Bone marrow (tissue), 2 donors: ENCODE measurements at regions not wholly inside any gene's neighbourhood (a gene's known extent, or its start where the extent isn't known, plus 50 kb on each side); places are given as distances from the start of the nearest gene placed in this dataset.

Experiments used
- DNase-seq, 2 donors: peaks; one replicate each; lab custom pipeline; 2025; lab: John Stamatoyannopoulos, UW

DNA sequence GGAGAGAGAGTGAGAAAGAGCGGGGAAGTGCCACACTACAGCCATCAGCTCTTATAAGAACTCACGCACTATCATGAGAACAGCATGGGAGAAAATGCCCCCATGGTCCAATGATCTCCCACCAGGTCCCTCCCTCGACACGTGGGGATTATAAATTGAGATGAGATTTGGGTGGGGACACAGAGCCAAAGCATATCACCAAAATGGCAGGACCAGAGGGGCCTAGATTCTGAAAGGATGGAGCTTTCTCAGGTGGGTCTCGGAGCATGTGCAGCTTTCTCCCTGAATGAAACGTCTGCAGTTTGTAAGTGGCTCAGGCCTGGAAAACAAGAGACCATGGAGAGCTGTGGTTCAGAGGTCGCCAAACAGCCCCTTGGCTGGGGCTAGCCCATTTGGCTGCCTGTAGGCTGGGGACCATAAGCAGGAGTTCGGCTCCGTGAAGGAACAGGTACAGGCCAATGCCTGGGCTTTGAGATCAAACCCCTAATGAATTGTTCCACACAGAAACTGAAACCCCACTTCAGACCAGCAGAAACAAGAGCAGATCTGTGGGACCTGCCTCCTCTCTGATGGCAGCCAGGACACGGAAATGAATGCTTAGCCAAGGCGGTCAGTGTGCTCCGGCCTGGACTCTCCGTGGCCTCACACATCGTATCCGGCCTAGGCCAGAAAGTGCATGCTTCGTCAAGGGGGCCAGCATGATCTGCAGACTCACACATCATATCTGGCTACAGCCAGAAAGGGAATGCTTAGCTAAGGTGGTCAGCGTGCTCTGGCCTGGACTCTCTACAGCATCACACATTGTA is 111.2 kb upstream of the TMEM18 start:
- no peak for DNase-seq

DNA sequence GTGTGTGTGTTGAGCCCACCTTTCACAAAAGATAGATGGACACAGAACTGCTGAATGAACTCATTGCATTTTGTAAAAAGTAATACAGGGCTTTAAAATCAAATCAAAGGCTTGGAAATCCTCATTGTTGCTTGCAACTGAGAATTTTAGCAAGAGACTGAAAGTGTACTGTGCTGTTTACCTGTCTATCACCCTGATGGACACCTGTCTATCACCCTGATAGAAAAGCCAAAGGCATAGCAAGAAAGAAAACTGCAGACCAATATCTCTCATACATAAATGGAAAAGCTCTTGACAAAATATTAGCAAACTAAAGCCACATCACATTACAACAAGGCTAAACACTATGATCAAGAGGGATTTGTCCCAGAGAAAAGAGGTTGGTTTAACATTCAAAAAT is 107.5 kb upstream of the TMEM18 start:
- DNase-seq, result no peak

DNA sequence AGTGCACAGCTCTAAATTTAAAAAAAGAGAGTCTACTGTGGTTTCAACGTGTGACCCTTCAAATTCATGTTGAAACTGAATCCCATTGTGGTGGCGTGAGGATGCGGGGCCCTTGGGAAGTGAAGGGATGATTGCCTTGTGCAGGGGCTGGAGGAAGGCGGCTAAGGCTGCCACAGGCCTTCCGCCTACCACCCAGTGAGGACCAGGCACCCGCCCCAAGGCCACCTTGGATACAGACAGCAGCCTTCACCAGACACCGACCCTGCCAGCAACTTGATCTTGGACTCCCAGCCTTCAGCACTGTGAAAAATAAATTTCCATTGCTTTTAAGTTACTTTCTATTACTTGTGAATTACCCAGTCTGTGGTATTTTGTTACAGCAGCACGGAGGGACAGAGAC is 103.4 kb upstream of the TMEM18 start:
- no peak for DNase-seq

DNA sequence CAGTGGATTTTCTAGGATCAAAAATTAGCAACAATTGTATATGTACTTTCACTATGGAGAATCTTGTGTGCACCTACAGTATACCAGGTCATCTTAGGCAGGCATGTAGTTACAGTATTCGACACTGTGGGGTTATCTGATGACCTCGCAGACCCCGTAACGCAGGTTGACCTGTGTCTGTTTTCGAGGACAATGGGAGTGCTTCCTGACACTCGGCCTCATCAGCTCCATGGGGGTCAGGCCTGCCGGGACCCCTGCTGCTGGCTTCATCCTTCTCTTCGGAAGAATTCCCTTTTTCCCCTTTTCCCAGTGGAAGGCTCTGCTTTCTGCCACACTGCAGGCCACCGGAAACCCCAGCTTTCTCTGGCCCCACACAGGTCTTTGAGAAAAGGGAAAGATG is 102.8 kb upstream of the TMEM18 start:
- DNase-seq, result no peak

DNA sequence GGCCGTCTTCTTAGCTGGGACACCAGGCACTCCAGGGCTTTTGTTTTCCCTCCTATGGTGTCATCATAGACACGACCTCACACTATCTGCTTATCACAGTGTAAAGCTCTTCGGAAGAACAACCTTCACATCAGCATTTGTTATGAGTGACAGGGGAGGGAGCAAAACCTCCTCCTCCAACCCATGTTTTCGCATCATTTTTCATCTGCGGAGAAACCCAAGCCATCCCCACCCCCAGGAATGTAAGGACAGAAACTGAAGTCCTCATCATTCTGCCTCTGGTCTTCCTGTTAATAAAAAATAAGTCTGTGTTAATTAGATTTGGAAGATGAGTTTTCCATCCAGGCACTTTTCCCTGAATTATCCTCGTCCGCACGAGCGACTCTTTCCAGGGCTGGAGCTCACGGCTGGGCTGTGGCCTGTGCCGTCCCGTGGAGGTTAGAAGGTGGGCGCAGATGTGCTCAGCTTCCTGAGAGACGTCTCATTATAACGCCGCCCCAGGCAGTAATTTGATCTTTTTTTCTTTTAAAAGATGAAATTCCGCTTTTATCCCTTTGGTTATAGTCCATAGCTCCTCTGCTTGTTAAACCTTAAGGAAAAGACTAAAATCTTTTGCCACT is 101.6 kb upstream of the TMEM18 start:
- DNase-seq, result no peak

DNA sequence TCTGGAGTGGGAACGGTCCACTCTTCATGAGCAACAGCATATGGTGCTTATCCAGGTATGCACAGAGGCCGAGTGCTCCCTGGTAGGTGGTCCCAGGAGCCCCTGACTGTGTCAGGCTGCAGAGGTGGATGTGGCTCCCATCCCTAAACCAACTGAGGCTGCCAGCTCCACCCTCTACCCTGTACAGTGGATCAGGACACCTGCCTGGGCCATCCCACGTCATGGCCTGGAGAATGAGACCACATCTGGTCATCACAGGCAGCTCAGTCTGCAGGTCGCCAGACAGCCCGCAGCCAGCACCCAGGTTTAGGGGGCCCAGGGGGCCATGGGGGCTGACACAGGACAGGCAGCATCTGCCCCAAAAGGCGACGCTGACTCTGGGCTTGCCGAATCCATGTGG is 100.3 kb upstream of the TMEM18 start:
- no peak for DNase-seq

DNA sequence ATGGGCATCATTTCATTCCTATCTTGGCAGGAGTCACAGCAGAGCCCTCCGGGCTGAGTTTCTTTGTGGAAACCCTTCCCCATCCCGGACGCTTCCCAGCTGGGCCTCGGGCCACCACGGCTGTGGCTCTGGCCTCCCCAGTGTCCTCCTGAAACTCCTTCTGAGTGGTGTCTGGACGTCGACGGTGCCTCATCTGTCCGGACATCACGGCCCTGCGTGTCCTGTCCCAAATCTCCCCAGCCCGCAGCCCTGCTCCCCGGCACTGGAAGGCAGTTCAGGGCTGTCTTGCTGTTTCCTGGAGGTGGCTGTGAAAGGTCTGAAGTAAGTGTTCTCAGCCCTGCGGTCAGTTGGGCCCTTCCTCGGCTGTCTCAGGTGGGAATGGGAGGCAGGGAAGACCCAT is 99.8 kb upstream of the TMEM18 start:
- DNase-seq, result no peak

DNA sequence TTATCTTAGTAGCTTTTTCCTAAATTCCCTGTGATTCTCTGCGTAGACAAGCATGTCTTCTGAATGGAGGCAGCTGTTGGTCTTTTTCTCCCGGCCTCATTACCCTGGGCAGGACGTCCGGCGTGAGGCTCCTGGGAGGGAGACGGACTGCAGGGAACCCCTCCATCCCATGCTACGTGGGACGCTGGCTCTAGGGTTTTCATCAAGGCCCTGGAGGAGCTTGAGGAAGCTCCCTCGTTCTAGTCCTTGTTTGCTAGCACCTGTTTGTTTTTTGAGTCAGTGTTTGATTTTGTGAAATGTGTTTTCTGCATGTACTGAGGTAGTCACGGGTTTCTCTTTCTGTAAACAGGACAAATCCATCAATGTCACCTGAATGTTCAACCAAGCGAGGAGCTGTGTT is 99.3 kb upstream of the TMEM18 start:
- DNase-seq, result no peak

DNA sequence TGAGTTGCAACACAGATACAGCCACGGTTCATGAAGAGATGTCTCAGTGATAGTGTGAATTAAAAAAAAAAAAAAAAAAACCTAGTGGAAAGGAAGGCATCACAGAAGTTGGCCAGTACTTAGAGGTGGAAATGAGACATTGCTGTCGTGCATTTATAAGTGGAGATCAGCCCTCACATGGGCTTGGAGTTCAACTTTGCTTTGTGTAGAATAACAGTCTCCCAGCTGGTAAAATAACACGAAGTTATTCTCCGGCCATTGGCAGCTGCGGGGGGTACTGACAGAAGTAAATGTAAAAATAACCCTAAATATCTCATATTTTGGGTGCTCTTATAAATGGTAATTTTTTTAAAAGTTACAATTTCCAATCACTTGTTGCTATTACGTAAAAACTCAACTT is 98.8 kb upstream of the TMEM18 start:
- DNase-seq, result no peak

DNA sequence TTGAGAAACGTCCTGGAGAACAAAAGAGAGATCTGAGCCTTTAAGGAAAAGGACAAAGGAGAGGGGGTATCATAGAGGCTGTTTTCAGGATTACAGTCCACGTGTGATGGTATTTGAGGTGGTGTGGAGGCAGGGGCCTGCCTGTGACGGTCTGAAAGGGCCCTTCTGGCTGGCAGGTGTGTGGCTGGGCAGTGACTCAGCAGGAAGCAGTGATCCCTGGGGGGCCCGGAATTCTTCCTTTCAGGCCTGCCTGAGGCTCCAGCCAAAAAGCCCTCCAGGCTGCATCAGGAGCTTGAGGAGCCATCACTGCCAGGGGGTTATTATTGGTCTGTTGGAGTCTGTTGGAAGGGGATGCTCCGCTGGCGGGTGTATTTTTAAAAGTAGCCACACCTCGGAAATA is 97.2 kb upstream of the TMEM18 start:
- no peak for DNase-seq

DNA sequence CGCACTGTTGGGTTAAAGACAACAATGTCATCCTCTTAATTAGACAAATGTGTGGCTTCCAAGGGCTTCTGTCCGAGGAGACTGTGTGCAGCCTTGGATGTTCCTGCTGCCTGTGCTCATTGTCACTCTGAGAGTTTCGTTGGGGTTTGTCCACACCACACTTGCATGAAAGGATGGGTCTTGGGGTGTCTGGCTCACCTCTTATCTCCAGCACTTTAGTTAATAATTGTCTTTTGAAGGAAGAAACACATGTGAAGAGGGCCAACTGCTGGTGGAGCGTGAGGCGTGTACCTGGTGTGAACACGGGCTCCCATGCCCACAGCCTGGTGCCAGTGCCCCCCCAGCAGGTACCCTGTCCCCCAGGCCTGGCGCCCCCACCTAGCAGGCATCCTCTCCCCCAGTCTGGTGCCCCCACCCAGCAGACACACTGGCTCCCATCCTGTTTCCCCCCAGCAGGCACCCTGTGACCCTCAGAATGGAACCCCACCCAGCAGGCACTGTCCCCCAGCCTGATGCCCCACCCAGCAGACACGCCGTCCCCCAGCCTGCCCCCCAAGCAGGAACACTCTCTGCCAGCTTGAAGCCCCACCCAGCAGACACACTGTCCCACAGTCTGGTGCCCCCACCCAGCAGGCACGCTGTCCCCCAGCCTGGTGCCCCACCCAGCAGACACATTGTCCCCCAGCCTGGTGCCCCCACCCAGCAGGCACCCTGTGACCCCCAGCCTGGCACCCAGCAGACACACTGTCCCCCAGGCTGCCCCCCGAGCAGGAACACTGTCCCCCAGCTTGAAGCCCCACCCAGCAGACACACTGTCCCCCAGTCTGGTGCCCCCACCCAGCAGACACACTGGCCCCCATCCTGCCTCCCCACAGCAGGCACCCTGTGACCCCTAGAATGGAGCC is 96.3 kb upstream of the TMEM18 start:
- no peak for DNase-seq

DNA sequence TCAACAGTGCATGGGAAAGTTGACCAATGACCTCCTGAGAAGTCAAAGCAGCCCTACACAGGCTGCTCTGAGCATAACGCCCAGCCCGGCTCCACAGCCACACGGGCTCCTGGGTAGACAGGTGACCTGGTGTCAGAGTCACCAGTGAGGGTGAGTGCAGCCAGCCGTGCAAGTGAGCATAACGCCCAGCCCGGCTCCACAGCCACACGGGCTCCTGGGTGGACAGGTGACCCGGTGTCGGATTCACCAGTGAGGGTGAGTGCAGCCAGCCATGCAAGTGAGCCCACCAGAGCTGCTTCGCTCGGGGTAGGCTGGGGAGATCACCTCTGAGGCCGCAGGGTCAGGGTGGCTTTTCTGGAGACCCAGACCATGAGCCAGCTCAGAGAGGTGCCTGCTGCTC is 94.3 kb upstream of the TMEM18 start:
- no peak for DNase-seq

DNA sequence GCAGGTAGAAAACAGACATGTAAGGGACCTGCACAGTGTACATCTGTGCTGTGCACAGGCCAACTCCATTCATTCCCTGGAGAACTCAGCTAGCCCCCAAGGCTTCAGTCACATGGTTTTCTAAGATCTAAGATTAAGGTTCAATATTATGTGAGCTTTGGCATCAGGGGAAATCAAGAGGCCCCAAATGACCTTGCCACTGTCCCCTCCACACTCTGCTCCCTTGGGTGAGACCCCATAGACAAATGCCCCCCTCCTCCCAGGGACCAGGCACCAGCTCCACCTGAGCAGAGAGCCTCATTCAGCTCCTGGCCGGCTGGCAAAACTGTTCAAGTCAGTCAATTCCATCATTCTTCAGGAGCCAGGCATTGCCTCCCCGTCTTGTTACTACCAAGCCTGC is 93.6 kb upstream of the TMEM18 start:
- no peak for DNase-seq

DNA sequence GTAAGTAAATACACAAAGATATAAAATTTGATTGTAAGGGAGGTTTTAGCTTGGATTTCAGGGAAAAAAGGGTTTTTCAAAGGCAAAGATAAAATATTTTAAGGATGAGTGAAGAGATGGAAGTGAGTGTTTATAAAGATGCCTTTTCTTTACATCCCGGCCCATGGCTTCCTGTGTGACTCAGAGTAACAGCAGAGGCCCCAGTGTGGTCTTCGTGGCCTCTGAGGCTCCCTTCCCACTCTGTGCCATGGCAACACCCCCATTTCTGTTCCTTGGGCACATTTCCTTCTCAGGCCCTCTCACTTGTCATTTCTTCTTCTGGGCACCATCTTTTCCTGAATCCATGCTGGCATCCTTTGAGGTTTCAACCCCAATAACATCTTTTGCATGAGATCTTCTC is 92.6 kb upstream of the TMEM18 start:
- DNase-seq, result no peak

DNA sequence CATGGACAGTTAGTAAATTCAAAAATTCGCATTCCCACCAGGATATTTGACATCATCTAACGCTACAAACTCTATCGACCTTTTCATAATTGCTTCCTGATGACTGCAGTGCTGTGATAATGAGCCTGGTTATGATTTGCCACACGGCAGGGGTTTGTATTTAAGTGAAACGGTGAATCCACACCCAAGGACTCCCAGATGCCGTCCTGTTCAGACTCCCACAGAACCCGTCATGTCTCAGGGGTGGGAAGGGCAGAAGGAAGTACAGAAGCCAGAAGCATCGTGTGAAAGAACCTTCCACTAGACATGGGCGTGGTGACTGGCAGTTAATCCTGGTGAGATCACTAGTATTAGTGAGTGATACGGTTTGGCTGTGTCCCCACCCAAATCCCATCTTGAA is 91.2 kb upstream of the TMEM18 start:
- no peak for DNase-seq

DNA sequence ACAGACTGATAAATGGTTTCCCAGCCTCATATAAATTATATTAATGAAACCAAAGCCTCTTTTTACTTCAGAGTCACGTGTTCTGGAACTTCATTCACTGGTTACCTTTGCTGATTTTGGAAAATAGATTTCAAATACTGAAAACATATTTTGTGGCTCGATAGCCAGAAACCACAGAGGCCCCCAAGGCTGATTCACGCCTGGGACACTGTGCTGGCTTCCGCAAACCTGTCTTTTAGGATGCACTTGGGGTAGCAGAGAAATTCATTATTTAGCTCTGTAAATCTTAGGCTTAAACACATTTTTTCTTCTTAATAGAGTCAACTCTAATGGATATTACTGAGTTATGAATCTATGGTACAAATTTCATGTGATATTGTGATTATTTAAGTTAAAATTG is 90.7 kb upstream of the TMEM18 start:
- DNase-seq, result no peak

DNA sequence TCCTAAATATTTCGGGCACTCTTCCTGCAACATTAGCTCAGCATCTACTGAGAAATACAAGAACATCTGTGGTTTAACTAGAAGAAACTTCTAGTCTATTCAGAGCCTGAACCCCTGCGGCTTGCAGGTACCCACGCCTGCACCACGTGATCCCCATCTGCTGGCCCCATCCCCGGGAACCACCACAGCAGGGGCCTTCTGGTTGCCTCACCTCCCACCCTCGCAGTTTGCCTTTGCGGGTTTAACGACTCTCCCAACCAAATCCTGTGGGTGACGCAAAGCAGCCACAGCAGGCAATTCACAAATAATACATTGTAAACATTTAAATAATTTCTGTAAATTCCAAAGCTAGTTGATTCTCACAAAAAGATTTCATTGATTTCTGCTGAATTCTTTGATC is 90.2 kb upstream of the TMEM18 start:
- no peak for DNase-seq

DNA sequence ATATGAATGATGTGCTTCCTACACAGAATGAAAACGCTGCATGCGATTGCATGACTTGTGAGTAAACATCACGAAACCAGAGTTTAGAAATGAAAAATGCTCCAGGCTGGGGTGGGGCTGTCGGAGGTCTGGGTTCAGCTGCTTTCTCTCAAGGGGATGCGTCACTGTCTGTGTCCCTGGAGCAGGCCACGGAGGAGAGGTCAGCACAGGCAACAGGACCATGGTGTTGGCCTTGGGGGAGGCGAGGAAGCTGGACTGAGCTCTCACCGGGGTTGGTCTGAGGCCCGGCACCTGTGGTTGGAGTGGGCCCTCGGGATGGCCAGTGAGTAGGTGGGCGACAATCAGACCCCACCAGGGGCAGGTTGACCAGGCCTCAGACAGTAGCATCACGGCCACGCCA is 89.0 kb upstream of the TMEM18 start:
- DNase-seq, result no peak

DNA sequence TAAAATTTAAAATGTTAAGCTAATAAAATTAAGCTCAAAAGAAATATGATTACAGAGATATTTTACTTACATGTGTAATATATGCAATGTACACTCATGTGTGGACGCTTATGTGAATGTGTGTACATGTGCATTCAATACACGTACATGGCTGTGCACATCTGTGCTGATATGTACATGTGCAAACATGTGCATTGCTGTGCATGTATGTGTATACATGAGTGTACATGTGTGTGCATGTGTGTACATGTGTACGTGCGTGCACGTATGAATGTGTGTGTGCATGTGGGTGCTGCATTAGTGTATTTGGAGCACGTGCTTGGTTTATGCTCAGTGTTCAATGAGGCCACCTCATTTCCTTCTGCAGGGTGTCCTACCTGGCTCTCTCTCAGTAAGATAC is 88.2 kb upstream of the TMEM18 start:
- no peak for DNase-seq

DNA sequence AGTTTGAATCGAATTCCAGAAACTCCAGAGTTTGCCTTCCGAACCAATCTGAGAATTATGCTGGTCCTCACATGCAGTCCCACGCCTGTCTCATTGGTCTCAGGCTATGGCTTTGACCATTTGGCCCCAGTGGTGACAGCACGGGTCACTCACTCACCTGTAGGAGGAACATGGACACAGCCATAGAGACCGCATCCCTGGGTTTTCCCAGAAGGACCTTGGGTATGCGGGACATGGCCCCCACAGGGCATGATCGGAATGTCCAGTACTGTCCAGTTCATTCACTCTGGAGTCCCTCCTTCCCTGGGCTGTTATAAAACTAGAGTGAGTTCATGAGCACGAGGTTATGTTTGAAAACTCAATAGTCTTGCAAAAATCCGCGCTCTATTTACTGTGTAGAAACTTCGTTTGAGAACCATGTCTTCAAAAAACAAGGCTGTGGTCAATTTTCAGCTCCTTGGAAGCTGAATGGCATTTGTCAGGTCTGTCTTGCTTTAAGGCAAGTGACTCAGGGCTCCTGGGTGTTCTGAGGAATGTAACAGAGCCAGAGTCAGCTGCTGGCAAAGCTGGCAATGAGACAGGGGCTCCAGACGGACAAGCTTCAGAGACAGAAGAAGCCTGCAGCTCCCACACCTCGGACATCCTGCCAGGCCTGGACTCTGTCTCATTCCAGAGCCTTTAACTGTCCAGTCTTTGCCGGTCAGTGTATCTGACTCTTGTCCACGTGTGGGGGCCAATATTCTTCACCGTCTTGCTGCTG is 86.7 kb upstream of the TMEM18 start:
- no peak for DNase-seq

DNA sequence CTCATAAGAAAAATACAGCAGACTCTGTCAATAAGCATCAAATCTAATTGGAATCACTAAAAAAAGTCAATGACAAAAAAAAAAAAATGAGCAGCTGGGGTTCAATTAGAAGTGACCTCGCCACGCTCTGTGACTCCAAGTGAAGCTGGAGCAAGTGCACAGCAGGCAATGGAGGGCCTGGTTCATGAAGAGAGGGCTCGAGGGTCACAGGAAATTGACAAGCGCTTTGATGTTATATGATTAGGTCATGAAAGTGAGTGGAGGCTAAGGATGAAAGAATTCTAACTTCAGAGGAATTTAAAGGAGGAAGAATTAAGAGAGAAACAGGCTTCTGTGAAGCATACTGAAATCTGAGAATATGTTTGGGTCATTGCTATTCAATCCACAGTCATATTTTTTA is 85.4 kb upstream of the TMEM18 start:
- no peak for DNase-seq

DNA sequence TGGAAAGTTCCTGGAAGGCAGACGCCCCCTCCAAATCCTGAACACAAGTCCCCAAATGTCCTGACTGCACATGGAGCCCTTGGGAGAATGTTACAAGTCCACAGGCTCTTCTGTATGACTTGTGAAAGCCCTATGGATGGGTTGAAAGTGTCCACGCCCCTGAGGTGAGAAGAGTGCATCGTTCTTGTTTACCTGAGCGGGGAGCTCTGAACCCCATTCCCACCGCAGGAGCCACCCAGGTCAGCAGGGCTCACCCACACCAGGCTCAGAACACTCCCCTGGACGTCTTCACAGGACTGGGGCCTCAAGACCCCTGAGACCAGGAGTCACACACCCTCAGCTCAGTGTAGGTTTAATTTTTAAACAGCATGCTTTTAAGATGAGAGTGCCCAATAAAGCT is 84.2 kb upstream of the TMEM18 start:
- DNase-seq, result no peak
